ENCODE measurements at regions not wholly inside any gene's neighbourhood (a gene's known extent, or its start where the extent isn't known, plus 50 kb on each side); places are given as distances from the start of the nearest gene placed in this dataset.

- TF ChIP-seq, protein P1, sequence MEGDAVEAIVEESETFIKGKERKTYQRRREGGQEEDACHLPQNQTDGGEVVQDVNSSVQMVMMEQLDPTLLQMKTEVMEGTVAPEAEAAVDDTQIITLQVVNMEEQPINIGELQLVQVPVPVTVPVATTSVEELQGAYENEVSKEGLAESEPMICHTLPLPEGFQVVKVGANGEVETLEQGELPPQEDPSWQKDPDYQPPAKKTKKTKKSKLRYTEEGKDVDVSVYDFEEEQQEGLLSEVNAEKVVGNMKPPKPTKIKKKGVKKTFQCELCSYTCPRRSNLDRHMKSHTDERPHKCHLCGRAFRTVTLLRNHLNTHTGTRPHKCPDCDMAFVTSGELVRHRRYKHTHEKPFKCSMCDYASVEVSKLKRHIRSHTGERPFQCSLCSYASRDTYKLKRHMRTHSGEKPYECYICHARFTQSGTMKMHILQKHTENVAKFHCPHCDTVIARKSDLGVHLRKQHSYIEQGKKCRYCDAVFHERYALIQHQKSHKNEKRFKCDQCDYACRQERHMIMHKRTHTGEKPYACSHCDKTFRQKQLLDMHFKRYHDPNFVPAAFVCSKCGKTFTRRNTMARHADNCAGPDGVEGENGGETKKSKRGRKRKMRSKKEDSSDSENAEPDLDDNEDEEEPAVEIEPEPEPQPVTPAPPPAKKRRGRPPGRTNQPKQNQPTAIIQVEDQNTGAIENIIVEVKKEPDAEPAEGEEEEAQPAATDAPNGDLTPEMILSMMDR (IDR thresholded peaks at IDR 0.05), result no peak
- TF ChIP-seq POLR2A (IDR thresholded peaks at IDR 0.05), result no peak
Measured at GRCh38 chr14:83534995-83535394, 1994.9 kb upstream of the FLRT2 start.
